ENCODE measurements at regions not wholly inside any gene's neighbourhood (a gene's known extent, or its start where the extent isn't known, plus 50 kb on each side); places are given as distances from the start of the nearest gene placed in this dataset.
A peak's percentile ranks its signal among the peaks of the same experiment; 100 is the strongest.

- no peak for DNase-seq (ENCODE audit: low read depth)
Measured at GRCh38 chr10:28962768-28963167, 285.4 kb downstream of the BAMBI start.

GRCh38 chr10:28963539-28964221 is 286.4 kb downstream of the BAMBI start:
- DNase-seq (ENCODE audit: low read depth): no peak

- DNase-seq (ENCODE audit: low read depth): no peak
Measured at GRCh38 chr10:28965937-28966336, 288.6 kb downstream of the BAMBI start.

GRCh38 chr10:28967031-28967430 is 289.7 kb downstream of the BAMBI start:
- DNase-seq (ENCODE audit: low read depth): no peak

- DNase-seq (ENCODE audit: low read depth): no peak
Measured at GRCh38 chr10:28969413-28969812, 292.1 kb downstream of the BAMBI start.

- peak; percentile 84 for DNase-seq (ENCODE audit: low read depth)
Measured at GRCh38 chr10:28970231-28970630, 292.9 kb downstream of the BAMBI start.

GRCh38 chr10:28971255-28971654 is 293.9 kb downstream of the BAMBI start:
- no peak for DNase-seq (ENCODE audit: low read depth)

GRCh38 chr10:28971764-28972163 is 294.4 kb downstream of the BAMBI start:
- no peak for DNase-seq (ENCODE audit: low read depth)

GRCh38 chr10:28973309-28973972 is 296.1 kb downstream of the BAMBI start:
- DNase-seq (ENCODE audit: low read depth): no peak

- DNase-seq (ENCODE audit: low read depth): peak; percentile 61
Measured at GRCh38 chr10:28975891-28976531, 298.7 kb downstream of the BAMBI start.

GRCh38 chr10:28977518-28977917 is 300.2 kb downstream of the BAMBI start:
- no peak for DNase-seq (ENCODE audit: low read depth)

GRCh38 chr10:28980264-28980663 is 302.9 kb downstream of the BAMBI start:
- DNase-seq (ENCODE audit: low read depth): no peak

GRCh38 chr10:28981007-28981406 is 303.7 kb downstream of the BAMBI start:
- DNase-seq (ENCODE audit: low read depth): no peak

- no peak for DNase-seq (ENCODE audit: low read depth)
Measured at GRCh38 chr10:28982974-28983373, 305.7 kb downstream of the BAMBI start.

- peak; percentile 47 for DNase-seq (ENCODE audit: low read depth)
Measured at GRCh38 chr10:28983799-28984198, 305.1 kb upstream of the LYZL1 start.

- peak; percentile 95 for DNase-seq (ENCODE audit: low read depth)
Measured at GRCh38 chr10:28984431-28984830, 304.4 kb upstream of the LYZL1 start.

GRCh38 chr10:28985137-28985885 is 303.6 kb upstream of the LYZL1 start:
- no peak for DNase-seq (ENCODE audit: low read depth)

GRCh38 chr10:28986117-28986792 is 302.6 kb upstream of the LYZL1 start:
- DNase-seq (ENCODE audit: low read depth): peak; percentile 36

- DNase-seq (ENCODE audit: low read depth): no peak
Measured at GRCh38 chr10:28986856-28987255, 302.0 kb upstream of the LYZL1 start.

GRCh38 chr10:28987555-28988320 is 301.1 kb upstream of the LYZL1 start:
- DNase-seq (ENCODE audit: low read depth): no peak

GRCh38 chr10:28988980-28989379 is 299.9 kb upstream of the LYZL1 start:
- DNase-seq (ENCODE audit: low read depth): no peak

Measured in iris pigment epithelial cell (primary cell).